ENCODE measurements at regions not wholly inside any gene's neighbourhood (a gene's known extent, or its start where the extent isn't known, plus 50 kb on each side); places are given as distances from the start of the nearest gene placed in this dataset.
"Not testable (repeated sequence)": the region's sequence is repeated elsewhere in the genome, so short reads cannot be mapped to it uniquely, and the experiment has no call there.

DNA sequence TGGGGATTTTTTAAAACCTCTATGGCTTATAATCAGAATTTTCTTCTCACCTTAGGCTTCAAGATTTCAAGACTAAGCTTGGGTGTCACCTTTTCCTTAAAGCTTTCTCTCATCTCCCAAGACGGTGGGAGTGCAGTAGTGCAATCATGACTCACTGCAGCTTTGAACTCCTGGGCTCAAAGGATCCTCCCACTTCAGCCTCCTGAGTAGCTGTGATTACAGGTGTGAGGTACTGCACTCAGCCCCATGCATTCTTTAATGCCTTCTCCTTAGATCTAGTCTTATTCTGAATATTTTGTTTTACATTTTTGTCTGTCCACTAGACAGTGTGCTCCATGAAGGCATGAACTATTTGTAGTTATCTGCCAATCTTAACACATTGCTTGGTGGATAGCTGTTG, 55.7 kb upstream of the FAT3 start:
- no peak for DNase-seq

DNA sequence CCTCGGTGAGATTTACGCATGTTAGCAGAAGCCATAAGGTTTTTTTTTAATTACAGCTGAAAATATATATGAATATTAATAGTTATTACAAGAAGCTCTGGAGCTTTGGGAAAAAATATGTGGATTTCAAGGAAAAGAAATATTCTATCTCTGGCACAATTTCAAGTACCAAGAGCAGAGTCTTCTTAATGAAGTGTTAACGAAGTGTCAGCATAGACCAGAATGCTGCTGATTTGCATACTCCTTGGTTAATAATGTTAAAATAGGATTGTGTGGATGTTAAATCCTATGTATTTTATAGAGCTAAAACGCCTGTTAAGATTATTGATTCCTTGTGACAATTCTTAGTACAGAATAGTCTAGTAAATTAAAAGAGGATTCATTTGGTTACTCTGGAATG, 57.0 kb upstream of the FAT3 start:
- DNase-seq = no peak

DNA sequence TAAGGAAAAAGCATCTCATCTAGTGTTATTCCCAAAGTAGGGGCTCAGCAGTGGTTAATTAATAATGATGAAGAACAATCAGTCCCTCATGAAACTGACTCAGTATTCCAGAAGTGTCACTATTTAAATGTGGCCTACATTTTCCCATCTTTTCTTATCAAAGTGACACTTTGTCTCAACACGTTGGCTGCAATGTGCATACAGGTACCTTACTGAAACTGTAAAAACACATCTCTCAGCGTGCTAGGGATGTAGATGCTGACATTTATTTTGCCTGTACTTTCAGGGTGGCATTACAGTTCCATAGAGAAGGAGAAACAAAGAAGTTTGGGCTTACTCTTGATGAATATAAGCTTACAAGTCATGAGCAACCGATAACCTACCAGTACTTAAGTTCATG, 58.3 kb upstream of the FAT3 start:
- no peak for DNase-seq

DNA sequence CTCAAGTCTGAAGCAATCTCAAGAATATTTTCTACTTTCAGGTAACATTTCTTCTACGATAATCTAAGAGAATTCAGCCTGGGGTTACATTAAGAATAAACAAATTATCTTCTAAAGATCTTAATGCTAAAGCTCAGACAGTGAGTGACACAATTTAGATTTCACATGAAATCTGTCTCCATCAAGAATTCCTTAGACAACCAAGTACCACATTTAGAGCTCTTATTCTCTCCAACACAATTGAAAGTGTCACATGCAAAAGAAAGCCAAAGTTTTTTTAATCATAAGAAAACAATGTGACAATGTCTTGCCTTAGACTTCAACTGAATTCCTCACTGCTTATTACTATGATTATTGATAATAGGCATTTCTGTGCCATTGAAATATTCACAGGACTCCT, 60.7 kb upstream of the FAT3 start:
- no peak for DNase-seq

DNA sequence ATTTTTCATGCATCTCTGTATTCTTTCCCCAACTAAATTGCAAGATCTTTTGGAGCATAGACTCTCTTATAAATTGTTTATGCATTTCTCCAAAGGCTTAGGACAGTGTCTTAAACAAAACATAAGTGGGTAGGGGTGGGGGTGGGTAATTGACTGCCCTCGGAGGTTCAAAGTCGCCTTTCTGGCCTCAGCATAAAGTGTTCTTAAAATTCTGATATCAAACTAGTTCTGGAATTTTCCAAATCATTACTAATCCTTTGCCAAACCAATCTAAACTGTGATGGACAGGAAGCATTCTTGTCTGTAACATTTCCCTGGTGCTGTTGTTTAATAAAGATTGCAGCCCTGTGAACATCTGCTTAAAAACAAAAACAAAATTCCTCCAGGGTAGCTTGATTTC, 61.8 kb upstream of the FAT3 start:
- no peak for DNase-seq

DNA sequence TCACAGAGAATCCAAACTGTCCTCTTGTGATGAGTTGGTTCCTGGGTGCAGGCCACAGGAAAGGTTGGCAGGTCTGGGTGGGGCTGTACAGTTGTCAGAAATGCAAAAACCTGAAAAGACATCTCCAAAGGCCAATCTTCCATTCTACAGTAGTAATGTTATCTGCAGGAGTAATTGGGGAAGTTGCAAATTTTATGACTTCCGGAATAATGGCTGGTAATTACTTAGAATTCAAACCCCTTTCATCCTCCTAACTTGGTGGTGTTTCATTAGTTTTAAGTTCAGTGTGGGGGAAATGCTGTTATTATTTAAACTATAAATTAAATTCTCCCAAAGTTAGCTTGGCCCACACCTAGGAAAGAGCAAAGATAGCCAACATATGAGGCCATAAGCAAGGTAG, 64.7 kb upstream of the FAT3 start:
- DNase-seq = no peak

DNA sequence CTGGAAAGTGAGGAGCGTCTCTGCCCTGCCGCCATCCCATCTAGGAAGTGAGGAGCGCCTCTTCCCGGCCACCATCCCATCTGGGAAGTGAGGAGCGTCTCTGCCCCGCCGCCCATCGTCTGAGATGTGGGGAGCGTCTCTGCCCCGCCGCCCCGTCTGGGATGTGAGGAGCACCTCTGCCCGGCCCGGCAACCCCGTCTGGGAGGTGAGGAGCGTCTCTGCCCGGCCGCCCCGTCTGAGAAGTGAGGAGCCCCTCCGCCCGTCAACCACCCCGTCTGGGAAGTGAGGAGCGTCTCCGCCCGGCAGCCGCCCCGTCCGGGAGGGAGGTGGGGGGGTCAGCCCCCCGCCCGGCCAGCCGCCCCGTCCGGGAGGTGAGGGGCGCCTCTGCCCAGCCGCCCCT, 67.2 kb upstream of the FAT3 start:
- DNase-seq = not testable (repeated sequence)

DNA sequence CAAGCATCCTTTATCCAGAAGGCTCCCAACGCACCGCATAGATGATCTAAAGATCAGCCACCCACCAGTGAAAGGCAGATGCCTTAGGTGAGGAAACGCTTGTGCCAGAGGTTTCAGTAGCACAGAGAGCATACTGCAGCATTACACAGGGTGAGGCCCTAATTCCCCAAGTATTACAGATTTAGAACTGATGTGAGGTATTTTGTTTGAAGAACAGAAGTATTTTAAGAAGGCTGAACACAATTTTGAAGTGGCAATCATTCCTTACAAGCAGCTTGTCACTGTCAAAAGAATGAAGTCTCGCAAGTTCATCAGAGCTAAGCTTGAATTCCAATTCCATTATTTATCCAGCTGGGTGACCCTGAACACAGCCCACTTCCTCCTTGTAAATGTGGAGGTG, 70.0 kb upstream of the FAT3 start:
- DNase-seq = no peak

DNA sequence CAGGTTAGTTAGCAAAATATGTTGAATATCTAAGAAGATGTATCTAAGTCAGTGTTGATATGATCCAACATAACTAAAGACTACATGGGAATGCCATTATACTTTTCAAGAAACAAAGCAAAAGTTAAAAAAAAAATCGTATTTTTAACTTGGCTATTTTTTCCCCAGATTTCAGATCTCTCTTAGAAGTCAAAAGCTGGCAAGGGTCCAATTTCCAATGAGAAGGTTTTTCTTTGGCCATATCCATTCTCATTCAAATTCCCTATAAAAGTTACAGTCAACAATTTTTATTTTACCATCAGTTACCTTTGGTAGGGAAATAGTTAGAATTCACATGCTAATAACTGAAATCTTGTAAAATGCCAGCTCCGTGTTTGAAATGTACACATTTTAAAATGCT, 70.5 kb upstream of the FAT3 start:
- no peak for DNase-seq

DNA sequence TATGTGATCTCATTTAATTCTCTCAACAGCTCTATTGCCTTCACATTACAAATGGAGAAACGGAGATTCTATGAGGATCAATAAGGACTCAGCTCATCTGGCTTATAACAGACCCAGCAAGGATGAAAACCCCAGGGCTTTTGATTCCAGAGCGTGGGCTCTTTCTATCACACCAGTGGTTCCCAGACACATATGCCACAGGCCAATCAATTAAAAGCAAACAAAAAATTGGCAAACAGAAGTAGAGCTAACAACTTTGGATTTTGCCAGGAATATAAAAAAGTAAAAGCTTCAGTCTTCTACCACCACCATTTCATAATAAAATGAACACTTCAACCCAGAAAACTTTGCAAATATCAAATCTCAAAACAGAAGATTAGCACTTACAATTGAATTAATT, 71.1 kb upstream of the FAT3 start:
- no peak for DNase-seq

DNA sequence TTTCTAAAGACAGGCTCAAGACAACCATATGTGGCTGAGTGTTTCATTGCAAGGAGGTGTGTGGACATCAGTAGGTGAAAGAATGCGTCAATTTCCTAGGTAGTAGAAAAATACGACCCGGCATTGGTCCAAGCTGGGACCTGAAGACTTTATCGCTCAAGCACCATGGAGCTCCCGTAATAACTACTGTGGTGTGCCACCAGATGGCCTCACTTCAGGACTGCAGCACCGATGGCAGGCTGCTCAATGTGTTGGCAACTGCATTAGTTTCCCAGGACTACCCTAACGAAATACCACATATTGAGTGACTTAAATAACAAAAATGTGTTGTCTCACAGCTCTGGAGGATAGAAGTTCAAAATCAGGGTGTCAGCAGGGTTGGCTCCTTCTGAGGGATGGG, 72.4 kb upstream of the FAT3 start:
- no peak for DNase-seq

DNA sequence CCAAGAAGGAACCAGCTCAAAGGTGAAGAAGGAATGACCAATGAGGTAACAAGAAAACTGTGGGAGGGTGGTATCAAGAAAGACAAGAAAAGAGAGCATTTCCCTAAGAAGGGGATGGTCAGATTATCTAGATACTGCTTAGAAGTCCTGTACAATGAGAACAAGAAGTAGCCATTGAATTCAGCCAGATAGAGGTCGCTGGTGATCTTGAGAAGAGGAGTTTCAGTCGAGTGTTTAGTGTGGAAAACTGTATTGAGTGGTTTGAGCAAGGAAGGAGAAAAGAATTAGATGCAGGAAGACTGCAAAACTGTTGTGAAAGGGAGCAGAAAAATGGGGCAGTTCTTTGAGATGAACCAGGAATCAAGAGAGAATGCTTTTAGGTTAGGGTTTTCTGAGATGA, 74.6 kb upstream of the FAT3 start:
- DNase-seq = no peak

DNA sequence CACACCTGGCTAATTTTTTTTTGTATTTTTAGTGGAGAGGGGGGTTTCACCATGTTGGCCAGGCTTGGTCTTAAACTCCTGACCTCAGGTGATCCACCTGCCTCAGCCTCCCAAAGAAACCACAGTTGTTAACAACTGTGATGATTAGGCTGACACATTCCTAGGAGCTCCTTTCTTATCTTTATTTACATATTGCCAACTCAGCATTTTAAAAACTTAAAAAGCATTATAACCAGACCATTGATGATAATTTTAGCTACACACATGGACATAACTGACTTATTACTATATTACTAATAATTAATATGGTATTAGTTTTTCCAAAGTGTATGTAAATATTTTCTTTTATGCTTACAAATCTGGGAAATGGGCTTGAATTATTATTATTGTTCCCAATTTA, 82.9 kb upstream of the FAT3 start:
- DNase-seq = no peak

DNA sequence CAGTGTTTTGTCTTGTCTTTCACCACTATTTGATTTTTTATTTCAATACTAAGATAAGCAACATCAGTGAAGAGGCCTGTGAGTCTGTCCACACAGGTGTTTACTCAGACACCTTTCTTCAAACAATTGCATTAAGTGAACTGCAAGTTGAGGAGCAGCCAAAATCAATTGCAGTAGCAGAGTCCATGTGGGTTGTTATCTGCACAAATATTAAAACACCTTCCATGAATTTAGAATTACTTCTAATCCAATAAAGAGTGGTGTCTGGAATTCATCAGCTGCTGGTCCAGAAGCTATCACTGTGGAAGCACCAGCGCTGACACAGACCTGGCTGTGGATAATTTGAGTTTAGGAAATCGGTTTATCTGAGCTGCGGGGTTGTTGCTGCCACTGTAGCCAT, 83.5 kb upstream of the FAT3 start:
- DNase-seq = no peak

DNA sequence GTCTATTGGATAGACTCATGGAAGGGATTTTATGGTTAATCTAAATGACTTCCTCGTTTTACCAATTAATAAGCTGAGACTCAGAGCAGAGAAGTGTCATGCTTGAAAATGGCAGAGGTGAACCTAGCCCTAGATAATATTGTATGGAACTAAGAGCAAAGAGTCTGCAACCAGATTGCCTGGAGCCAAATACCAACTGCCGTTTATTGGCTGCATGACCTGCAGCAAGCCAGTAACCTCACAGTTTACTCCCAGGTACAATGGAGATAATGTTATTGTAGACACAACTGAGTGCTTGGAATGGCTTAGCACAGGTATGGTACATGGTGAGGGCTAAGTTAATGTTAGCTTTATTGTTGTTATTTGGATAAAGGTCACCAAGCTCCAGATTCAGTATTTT, 84.6 kb upstream of the FAT3 start:
- DNase-seq = no peak

DNA sequence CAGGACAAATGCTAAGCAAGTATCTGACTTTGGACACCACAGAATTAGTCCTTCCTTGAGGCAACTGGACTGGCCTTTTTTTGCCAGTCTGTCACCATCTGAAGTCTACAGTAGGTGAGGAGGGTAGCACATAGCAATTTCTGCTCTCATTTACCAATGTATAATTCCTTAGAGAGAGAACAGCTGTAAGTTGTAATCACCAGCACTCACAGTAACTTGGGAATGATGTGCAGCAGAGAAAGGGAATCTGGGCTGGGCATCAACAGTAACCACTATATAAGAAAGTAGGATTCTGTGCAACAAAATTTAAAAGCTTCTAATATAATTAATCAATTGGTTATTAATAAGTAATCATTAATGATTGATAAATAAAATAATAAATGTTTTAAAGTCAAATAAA, 86.3 kb upstream of the FAT3 start:
- DNase-seq = no peak

DNA sequence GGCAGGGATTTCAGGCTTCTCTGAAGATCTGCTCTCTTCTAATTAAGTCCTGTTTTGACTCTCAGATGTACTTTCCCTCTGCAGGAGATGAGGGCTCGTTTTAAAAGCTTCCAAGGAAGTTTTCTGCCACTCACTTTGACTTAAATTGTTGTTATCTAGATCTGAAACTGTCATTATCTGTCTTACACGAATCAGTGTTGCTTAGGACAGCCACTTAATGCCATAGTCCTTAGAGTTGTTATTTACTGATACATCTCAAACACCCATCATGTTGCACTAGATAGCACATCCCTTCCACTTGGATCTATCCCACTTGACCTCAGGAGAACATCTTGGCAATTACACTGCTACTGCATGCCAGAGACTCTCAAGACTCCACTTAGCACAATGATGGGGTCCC, 86.9 kb upstream of the FAT3 start:
- no peak for DNase-seq

DNA sequence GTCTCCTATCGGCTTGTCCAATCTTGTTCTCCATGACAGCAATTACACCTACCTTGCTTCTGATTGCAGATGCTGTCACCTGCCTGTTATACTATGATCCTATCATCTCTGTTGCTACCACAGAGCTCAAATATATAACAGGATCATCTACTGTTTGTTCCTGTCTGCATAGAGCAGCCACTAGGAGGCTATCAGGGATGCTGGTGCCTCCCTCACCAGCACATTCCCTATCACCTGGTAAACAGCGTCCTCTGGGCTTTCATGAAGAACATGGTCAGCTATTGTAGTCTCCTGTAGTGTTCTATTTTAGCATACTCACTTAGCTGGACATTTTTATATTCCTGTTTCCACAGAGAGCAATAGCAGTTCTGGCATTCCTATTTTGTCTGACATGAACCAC, 87.8 kb upstream of the FAT3 start:
- DNase-seq = no peak

DNA sequence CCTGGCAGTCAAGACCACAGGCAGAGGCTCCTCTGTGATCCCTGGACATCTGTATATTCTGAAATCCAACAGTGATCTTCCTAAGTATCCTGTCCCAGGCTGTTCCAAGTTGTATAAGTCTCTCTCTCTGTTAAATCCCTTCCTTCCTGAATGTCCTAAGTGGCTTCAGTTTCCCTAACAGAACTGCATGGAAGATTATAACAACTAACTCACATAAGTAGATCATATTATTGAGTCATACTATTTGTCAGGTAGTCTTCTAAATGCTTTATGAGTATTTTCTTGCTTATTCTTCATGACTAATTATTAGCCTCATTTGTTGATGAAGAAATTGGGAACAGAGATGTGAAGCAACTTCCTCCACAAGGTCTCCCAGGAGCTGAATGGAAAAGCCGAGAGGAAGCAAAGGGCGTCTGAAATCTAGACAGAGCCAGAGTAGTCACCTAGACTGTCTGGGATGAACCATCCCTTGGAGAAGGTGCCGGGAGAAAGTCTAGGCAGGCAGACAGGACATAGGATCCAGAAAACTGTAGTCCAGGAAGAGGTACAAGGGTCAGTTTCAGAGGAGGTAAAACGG, 93.2 kb upstream of the FAT3 start:
- DNase-seq = no peak

DNA sequence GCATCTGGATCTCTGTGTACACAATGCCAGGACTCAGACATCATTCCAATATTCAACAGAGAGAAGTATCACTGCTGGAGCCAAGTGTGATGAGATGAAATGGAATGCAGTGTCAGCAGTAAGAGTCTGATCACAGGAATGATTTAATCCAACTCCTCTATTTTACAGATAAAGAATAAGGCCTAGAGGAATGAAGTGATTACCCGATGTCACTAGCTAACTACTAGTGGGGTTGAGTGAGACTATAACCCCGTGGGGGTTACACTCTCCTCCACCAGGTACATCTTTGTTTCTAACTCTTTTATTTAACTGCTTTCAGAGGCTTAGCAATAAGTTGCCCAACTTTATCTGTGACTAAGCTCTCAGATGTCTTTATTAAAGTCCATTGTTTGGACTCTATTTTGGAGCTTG, 94.2 kb upstream of the FAT3 start:
- DNase-seq = no peak

DNA sequence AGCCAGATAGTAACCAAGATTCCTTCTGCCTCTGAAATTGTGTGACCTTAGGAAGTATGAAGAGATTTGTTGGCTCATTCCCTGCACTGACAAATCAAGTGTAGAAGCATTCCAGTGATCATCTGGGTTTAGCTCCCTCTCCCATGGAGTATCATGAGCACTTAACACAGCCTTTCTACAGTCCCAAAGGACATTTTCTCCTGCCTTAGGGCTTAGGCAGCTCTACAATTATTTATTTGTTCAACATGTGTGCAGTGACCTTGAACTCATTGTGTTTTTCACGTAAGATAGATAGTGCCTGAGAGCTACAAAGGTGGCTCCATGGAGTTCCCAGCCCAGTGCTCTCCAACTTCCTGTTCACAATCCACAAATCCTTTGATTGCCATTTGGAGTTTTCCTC, 94.8 kb upstream of the FAT3 start:
- DNase-seq = no peak

DNA sequence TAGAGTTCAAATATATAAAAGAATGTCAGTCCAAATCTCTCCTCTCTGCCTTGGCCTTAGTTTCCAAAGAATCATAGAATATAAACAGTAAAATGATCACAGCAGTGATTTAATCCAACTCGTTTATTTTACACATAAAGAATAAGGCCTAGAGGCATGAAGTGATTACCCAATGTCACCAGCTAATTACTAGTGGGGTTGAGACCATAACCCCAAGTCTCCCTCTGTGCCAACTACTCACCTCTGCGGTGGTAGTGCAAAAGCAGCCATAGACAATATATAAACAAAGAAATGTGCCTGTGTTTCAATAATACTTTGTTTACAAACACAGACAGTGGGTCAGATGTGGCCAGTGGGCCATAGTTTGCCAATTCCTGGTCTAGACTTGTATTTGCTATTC, 96.6 kb upstream of the FAT3 start:
- DNase-seq = no peak

DNA sequence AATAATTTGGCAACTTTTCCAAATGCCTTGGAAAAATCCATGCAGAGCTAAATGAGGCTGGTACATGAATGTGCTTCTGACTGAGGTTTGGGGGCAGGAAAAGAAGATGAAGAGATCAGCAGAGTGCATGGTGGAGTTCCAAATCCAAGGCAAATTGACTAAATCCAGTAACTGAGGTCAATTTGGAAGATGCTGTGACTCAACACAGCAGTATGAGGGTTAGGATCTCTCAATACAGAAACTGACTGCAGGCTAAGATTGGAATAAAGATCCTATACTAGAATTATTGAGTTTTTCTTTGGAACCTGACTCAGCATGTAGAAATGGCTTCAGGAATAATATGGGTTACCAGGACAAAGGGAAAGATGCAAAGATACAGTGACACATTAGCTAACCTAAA, 99.3 kb upstream of the FAT3 start:
- DNase-seq = no peak

DNA sequence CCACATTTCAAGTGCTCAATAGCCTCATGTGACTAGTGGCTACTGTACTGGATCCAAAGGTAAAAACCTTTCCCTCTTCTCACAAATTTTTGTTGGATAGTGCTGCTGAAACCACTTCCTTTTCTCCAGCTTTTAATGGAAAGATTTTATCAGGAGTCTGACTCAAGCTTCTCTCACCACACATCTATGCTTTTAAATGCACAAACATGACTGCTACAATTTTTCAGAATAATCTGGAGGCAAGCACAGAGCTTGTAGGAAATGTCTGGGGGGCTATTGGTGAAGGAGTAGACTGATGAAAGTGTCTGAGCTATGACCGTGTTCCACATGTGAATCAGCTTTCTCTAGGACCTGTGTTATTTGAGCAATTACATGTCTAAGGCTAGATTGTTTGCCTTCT, 101.1 kb upstream of the FAT3 start:
- DNase-seq = no peak

DNA sequence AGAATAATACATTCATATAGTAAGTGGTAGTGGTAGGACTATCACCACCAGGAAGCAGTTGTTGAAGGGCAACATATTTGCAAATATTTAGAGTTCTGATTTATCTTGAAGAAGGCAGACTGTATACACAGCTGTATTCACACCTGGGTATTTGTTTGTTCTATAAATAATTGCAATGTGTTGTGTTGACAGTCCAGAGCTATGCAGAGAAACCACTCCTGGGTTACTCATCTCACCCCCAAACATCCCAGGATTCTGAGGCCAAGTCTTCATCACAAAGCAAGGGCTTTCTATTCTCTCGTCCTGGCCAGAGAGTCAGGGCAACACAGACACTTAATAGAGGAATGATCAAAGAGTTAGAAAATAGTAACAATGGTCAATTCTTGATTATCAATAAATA, 102.1 kb upstream of the FAT3 start:
- no peak for DNase-seq

DNA sequence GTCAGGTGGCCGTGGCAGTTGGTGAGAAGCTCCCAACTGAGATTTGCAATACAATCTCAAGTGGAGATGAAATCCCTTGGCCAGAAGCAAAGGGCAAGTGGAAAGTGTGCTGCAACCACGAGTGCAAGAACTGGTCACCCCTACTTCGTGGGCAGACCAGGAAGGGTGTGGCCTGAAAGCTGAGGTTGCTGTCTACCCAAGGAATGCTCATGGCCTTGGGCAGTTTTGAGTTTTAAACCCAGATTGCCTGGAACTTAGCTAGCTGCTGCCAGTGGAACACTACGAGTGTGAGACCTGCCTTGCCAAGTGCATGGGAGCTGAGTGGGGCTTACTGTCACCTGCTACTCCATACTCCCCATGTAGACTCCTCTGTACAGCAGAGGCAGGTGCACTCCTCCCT, 113.3 kb upstream of the FAT3 start:
- DNase-seq = no peak
